Upper lobe of right lung (tissue), 1 donor: ENCODE measurements at regions not wholly inside any gene's neighbourhood (a gene's known extent, or its start where the extent isn't known, plus 50 kb on each side); places are given as distances from the start of the nearest gene placed in this dataset.

Source experiments
- ATAC-seq: fragments of 200-7000 bp; cut with Tn5 transposase; one replicate; pipeline ENCODE4 v1.9.1; 2020; ENCODE audit warnings: mild to moderate bottlenecking, moderate library complexity
- DNase-seq: peaks from one replicate; pipeline ENCODE4 v3.0.0-alpha.2; 2020
- H3K27ac ChIP-seq: fragments of 200-600 bp; one replicate; pipeline ENCODE4 v1.8.0; 2022
- H3K27me3 ChIP-seq: fragments of 200-600 bp; one replicate; pipeline ENCODE4 v1.8.0; 2022; ENCODE audit warnings: mild to moderate bottlenecking
- H3K36me3 ChIP-seq: fragments of 200-600 bp; one replicate; pipeline ENCODE4 v1.8.0; 2022
- H3K4me1 ChIP-seq: fragments of 200-600 bp; one replicate; pipeline ENCODE4 v1.8.0; 2022
- H3K4me3 ChIP-seq: fragments of 200-600 bp; one replicate; pipeline ENCODE4 v1.8.0; 2022; ENCODE audit warnings: mild to moderate bottlenecking
- H3K9me3 ChIP-seq: fragments of 200-600 bp; one replicate; pipeline ENCODE4 v1.8.0; 2022
- intact Hi-C: fragments of 100-400 bp; cut with DNase I; formaldehyde crosslinking; loops from one replicate; pipeline ENCODE4 v1.11.0; 2022
- TF ChIP-seq, protein P1 (sequence below): fragments of 200-600 bp; IDR thresholded peaks from one replicate; pipeline ENCODE4 v1.8.0; 2022; ENCODE audit warnings: antibody characterized with exemption
- donor health status: DM: no; HTN: yes; CAD: no; lungs with severe emphysema.

DNA sequence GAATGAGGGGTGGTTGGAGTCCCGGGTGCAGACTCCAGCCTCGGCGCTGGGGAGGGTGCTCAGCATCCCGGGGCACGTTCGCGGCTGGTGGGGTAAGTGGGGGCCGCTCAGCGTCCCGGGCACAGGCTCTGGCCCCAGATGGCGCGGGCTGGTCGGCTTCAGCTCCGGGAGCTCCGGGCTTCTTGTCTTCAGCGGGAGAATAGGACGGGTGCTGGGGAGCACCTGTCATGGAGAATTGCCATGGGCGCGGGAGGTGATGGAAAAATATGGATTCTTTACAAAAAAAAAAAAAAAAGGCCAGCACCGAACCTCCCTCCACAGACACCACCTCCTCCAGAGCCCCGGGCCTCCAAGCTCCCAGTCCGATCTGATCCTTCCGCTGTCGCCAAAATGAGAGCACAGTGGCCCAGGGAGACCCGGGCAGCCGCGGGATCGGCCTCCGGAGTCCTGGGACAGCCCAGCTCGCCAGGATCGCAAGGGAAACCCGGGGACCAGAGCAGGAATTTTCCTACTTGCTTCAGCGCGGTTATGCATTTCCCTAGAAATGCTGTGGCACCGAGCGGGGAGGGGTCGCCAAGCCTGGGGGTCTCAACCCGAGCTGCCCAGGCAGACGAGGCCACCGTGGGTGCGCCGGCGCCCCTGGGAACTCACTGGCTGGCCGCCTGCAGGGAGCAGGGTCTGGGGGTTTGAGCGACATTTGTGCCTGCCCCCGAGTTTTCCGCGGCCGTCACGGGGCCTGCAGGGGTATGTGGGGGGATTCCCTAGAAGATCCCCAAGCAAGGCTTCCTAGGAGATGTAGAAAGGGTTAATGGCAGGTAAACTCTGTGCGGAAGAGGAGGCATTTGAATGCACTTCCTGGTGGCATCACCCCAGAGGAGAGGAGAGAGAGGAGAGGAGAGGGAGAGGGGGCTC lies 1336.9 kb downstream of the BRD1 start:
- Histone ChIP-seq H3K27me3 (peaks cover 54% of the 10 kb centered on the region), H3K36me3 (no peaks in the 10 kb centered on the region), H3K27ac (no peak overlapping the region), H3K4me1 (no peaks in the 10 kb centered on the region), H3K4me3 (peak overlapping the region; percentile 39), H3K9me3 (no peaks in the 10 kb centered on the region)
- intact Hi-C loops = no loop called here
- DNase-seq (peak; percentile 63), ATAC-seq (no peak)
- TF ChIP-seq, protein P1, sequence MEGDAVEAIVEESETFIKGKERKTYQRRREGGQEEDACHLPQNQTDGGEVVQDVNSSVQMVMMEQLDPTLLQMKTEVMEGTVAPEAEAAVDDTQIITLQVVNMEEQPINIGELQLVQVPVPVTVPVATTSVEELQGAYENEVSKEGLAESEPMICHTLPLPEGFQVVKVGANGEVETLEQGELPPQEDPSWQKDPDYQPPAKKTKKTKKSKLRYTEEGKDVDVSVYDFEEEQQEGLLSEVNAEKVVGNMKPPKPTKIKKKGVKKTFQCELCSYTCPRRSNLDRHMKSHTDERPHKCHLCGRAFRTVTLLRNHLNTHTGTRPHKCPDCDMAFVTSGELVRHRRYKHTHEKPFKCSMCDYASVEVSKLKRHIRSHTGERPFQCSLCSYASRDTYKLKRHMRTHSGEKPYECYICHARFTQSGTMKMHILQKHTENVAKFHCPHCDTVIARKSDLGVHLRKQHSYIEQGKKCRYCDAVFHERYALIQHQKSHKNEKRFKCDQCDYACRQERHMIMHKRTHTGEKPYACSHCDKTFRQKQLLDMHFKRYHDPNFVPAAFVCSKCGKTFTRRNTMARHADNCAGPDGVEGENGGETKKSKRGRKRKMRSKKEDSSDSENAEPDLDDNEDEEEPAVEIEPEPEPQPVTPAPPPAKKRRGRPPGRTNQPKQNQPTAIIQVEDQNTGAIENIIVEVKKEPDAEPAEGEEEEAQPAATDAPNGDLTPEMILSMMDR = no peak

DNA sequence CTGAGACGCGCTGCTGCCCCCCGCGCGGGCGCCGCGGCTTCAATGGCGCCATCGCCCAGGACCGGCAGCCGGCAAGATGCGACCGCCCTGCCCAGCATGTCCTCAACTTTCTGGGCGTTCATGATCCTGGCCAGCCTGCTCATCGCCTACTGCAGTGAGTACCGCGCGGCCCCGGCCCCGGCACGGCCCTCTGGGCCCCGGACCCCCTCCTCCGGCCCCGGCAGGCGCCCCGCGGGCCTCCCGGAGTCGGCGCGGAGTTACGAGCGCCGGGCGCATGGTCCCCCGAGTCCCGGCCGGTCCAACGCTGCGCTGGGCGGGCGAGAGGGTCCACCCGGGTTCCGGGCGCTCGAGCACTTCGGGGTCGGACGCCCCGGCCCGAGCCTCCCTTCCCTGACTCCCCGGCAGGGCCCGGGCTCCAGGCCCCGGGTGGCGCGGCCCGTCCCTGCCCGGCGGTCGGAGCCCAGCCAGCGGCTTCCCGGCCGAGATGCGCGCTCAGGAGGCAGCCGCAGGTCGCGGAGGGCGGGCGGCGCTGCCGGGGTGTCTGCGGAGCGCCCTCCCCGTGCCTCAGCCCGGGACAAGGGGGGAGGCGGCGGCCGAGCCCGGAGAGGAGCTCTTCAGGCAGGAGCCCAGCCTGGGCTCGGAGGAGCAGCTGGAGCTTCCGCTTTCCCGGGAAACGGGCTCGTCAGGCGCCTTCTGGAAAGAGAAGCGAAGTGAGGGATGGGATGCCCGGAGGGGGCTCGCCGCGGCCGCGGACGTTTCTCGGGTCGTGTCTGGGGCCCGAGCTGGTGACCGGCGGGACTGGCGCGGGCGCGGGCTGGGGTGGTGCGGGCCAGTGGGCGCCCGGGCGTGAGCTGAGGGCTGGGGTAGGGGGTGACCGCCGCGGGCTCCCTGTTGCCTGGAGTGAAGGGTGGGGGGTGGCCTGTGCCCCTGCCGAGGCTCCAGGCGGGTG lies 1337.8 kb downstream of the BRD1 start:
- Histone ChIP-seq H3K36me3 (no peaks in the 10 kb centered on the region), H3K27me3 (peaks cover 54% of the 10 kb centered on the region), H3K4me3 (peak overlapping the region; percentile 39), H3K27ac (no peak overlapping the region), H3K9me3 (no peaks in the 10 kb centered on the region), H3K4me1 (no peaks in the 10 kb centered on the region)
- intact Hi-C loops = no loop called here
- TF ChIP-seq, protein P1 = no peak
- DNase-seq (peak; percentile 69), ATAC-seq (peak; percentile 6)

DNA sequence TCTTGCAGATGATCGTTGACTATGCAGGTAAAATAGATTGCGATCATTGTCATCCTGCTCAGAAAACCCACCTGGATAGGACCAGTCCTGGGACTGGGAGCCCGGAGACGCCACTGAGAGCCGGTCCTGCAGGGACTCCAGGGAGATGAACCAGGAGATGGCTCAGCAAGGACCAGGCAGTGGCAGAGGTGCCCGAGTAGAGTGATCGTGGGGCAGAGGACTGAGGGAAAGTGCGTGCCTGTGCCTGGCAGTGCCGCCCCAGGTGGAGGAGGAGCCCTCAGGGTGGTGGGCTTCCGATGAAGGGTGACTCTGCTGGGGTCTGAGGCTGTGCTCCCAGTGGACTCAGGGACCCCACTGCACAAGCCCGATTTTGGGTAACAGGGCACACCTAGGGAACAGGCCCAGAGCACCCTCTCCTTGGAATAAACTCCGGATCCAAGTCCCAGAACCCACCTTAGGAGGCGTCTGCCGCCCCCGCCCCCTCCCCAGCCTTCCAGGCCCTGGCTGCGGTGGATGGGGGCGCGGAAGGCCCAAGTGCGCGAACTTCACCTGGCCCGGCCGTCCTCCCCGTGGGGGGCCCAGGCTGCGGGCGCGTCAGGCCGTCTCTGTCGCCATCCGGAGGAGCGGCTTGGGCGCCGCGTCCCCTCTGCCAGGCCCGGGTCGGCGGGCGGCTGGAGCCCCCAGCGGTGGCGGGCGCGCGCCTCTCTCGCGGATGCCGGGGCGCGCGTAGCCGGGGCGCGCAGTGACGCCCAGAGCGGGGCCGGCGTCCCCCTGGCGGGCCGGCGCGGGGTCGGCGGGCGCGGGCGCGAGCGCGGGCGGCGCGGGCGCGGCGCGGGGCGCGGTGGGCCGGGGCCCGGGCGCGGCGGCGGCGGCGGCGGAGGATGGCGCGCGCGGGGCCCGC lies 1338.8 kb downstream of the BRD1 start:
- no peak overlapping the region for H3K4me3 ChIP-seq
- intact Hi-C loops = no loop called here
- H3K4me1 ChIP-seq = no peaks in the 10 kb centered on the region
- H3K36me3 ChIP-seq = no peaks in the 10 kb centered on the region
- H3K27ac ChIP-seq = no peak overlapping the region
- ATAC-seq = no peak
- TF ChIP-seq, protein P1 = no peak
- H3K9me3 ChIP-seq = no peaks in the 10 kb centered on the region
- H3K27me3 ChIP-seq = peaks cover 54% of the 10 kb centered on the region
- DNase-seq = peak; percentile 65

DNA sequence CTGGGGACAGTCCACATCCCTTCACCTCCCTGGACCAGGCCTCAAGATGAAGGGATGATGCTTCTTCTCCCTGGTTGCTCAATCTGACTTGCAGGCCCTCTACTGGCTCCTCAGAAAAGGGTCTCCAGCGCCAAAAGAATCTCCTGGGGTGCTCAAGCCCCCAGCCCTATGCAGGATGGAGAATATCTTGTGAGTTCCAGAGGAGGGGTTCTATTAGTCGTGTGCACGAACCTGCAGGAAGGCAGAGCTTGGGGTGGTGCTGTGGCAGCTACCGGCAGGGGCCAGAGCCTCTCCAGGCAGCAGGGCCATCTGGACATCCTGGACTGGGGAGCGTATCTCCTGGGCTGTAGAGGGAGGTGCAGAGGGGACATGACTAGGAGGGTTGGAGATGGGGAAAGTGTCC lies 1339.5 kb downstream of the BRD1 start:
- Histone ChIP-seq H3K27me3 (peaks cover 54% of the 10 kb centered on the region), H3K4me1 (no peaks in the 10 kb centered on the region), H3K9me3 (no peaks in the 10 kb centered on the region), H3K36me3 (no peaks in the 10 kb centered on the region), H3K27ac (no peak overlapping the region), H3K4me3 (no peak overlapping the region)
- TF ChIP-seq, protein P1 = no peak
- intact Hi-C loops = no loop called here
- ATAC-seq = no peak
- DNase-seq = no peak

DNA sequence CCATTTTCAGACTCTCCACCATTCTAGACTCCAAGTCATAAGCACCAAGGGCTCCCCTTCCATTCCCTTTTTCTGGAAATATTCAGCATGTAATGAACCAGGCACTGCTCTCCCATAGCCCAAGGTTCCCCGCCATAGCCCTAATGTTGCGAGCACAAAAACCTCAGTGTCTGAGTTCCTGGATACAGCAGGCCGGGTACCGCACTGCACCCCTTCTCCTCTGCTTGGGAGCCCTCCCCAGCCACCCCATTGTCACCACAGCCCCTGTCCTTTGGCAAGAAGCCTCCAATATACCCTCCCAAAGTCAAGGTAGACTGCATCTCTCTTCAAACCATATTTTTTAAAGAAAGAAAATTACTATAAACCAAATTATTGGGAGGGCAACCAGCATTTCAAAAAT lies 1341.1 kb downstream of the BRD1 start:
- intact Hi-C loops = no loop called here

More for the DNA sequence above, 1341.1 kb downstream of the BRD1 start:
- DNase-seq = no peak
- peaks cover 52% of the 10 kb centered on the region for H3K27me3 ChIP-seq
- ATAC-seq = no peak
- H3K36me3 ChIP-seq = no peaks in the 10 kb centered on the region
- H3K4me3 ChIP-seq = no peak overlapping the region
- no peaks in the 10 kb centered on the region for H3K9me3 ChIP-seq
- no peak overlapping the region for H3K27ac ChIP-seq
- TF ChIP-seq, protein P1 = no peak
- no peaks in the 10 kb centered on the region for H3K4me1 ChIP-seq
